Muscle layer of colon (tissue), 2 donors: ENCODE measurements at regions not wholly inside any gene's neighbourhood (a gene's known extent, or its start where the extent isn't known, plus 50 kb on each side); places are given as distances from the start of the nearest gene placed in this dataset.
"Not testable (repeated sequence)": the region's sequence is repeated elsewhere in the genome, so short reads cannot be mapped to it uniquely, and the experiment has no call there.

Experiments used
- H3K27ac ChIP-seq: one replicate; pipeline ENCODE4 v1.7.0; 2013; ENCODE audit warnings: low read depth, mild to moderate bottlenecking, low read length, moderate library complexity
- H3K27me3 ChIP-seq, 2 donors: one replicate each; pipeline ENCODE4 v1.7.0; 2013; ENCODE audit warnings: low read length in 2 of 2, mild to moderate bottlenecking in 2 of 2; ENCODE audit not compliant: insufficient read depth in 2 of 2, control insufficient read depth in 1 of 2
- H3K36me3 ChIP-seq: one replicate; pipeline ENCODE4 v1.7.0; 2013; ENCODE audit warnings: mild to moderate bottlenecking, low read length; ENCODE audit not compliant: insufficient read depth
- H3K4me1 ChIP-seq: one replicate; pipeline ENCODE4 v1.7.0; 2013; ENCODE audit warnings: mild to moderate bottlenecking, low read length; ENCODE audit not compliant: insufficient read depth
- H3K4me3 ChIP-seq, 2 donors: one replicate each; pipeline ENCODE4 v1.7.0; 2013; ENCODE audit warnings: low read length in 2 of 2, low read depth in 1 of 2, mild to moderate bottlenecking in 1 of 2, moderate library complexity in 1 of 2
- H3K9ac ChIP-seq: one replicate; pipeline ENCODE4 v1.7.0; 2013; ENCODE audit warnings: low read length
- H3K9me3 ChIP-seq: one replicate; pipeline ENCODE4 v1.7.0; 2013; ENCODE audit warnings: mild to moderate bottlenecking, low read length
- donor health status: abdominal sarcoma.
- donor health status: Adenocarcinoma of cecum.

DNA sequence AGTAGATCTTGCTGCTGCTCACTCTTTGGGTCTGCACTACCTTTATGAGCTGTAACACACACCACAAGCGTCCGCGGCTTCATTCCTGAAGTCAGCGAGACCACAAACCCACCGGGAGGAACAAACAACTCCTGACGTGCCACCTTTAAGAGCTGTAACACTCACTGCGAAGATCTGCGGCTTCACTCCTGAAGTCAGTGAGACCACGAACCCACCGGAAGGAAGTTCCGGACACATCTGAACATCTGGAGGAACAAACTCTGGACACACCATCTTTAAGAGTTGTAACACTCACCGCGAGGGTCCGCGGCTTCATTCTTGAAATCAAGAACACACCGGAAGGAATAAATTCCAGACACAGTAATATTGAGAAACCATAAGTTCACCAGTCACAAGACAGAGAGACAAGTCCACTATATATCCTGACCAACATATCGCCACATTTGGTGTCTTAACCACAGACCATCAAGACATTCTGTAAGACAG, 58.4 kb upstream of the RNF38 start:
- H3K27me3 ChIP-seq, H3K9ac ChIP-seq, H3K36me3 ChIP-seq, H3K27ac ChIP-seq, H3K4me3 ChIP-seq, H3K9me3 ChIP-seq: not testable (repeated sequence)
- peaks cover 16% of the 10 kb centered on the region for H3K4me1 ChIP-seq

DNA sequence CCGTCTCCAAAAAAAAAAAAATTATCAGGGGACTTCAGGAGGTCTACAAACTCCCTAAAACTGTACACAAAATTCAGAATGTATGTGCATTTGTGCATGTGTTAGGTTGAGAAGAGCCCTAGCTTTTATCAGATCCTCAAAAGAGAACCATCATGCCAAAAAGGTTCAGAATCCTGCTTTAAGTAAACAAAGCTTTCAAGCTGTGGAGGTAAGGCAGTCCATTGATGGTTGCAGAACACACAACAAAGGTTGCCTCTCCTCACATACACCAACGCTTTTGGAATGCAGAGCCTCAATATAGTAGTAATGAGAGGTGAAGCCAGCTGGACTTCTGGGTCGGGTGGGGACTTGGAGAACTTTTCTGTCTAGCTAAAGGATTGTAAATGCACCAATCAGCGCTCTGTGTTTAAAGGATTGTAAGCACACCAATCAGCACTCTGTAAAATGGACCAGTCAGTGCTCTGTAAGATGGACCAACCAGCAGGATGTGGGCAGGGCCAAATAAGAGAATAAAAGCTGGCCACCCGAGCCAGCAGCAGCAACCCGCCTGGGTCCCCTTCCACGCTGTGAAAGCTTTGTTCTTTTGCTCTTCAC, 57.9 kb upstream of the RNF38 start:
- Histone ChIP-seq H3K9ac (no peak overlapping the region), H3K27me3 (no peaks in the 10 kb centered on the region), H3K4me3 (no peak overlapping the region), H3K4me1 (peaks cover 16% of the 10 kb centered on the region), H3K36me3 (peaks cover 5% of the 10 kb centered on the region), H3K27ac (no peak overlapping the region), H3K9me3 (no peaks in the 10 kb centered on the region)

DNA sequence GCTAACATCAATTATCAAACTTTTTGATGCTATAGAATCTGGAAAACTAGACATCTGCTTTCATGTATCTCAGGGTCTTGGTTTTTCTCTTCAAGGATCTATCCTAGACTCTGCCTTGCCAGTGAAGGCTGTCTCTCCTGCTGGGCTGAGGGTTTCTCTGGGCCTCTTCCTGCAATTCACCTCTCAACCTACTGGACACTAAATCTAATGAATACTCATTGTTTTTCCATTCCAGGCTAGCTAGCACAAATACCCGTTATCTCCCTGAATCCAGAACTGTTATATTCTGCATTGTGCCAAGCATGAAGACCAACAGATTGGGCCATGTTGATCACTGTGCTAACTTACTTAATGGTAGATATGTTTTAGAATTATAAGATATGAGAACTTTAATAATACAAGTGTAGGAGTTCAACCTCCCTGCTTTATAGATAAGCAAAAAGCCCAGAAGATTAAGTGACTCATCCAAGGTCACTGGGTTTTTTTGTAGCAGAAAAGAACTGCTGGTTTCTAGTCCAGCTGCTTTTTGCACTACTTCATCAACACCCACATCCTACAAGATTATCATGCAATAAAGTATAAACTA, 56.5 kb upstream of the RNF38 start:
- Histone ChIP-seq H3K27me3 (no peaks in the 10 kb centered on the region), H3K27ac (no peak overlapping the region), H3K9ac (no peak overlapping the region), H3K4me3 (no peak overlapping the region), H3K9me3 (no peaks in the 10 kb centered on the region), H3K36me3 (peaks cover 5% of the 10 kb centered on the region), H3K4me1 (peaks cover 7% of the 10 kb centered on the region)

DNA sequence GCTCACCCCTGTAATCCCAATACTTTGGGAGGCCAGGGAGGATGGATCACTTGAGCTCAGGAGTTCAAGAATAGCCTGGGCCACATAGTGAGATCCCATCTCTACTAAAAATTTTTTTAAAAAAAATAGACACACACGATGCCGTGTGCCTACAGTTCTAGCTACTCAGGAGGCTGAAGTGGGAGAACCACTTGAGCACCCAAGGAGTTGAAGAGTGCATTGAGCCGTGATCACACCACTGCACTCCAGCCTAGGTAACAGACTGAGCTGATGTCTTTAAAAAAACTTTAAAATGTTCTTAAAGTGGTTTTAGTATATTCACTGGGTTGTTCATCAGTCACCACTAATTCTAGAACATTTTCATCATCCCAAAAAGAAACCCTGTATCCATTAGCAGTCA, 51.9 kb upstream of the RNF38 start:
- Histone ChIP-seq H3K4me1 (peaks cover 13% of the 10 kb centered on the region), H3K27ac (no peak overlapping the region), H3K9ac (no peak overlapping the region), H3K4me3 (no peak overlapping the region), H3K9me3 (no peaks in the 10 kb centered on the region), H3K36me3 (no peaks in the 10 kb centered on the region), H3K27me3 (no peaks in the 10 kb centered on the region)

DNA sequence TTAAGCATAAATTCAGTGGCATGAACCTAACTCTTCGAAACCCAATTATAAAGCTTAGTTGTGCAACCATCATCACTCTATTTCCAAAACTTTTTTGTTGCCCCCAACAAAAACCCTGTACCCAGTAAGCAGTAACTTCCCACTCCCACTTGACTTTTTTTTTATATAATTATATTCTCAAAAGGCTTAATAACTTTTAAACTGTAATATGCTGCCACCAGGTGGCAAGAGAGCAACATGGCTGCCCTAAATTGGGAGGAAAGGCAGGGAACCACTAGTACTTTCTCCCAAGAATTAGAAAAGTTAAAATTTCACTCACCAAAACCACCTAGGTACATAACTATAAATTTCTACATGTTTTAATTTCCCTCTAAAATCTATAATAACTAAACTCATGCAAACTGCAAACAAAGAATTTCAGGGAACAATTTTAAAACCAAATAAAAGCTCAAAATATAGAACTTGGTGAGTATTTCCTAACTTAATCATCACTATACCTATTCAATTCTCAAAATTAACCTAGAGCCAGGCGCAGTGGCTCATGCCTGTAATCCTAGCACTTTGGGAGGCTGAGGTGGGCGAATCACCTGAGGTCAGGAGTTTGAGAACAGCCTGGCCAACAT, 50.2 kb upstream of the RNF38 start:
- Histone ChIP-seq H3K9me3 (no peaks in the 10 kb centered on the region), H3K4me3 (no peak overlapping the region), H3K27me3 (no peaks in the 10 kb centered on the region), H3K4me1 (peaks cover 13% of the 10 kb centered on the region), H3K27ac (no peak overlapping the region), H3K36me3 (no peaks in the 10 kb centered on the region), H3K9ac (no peak overlapping the region)
